NCI-H345 treated with DMSO at 0.1 percent for 48 hours (cell line): ENCODE measurements at regions not wholly inside any gene's neighbourhood (a gene's known extent, or its start where the extent isn't known, plus 50 kb on each side); places are given as distances from the start of the nearest gene placed in this dataset.

ENCODE experiments used
- DNase-seq: peaks from one replicate; lab custom pipeline; 2025; ENCODE audit not compliant: unreplicated experiment; lab: John Stamatoyannopoulos, UW

- no peak for DNase-seq
Observed at GRCh38 chr20:60354024-60354580, 395.9 kb downstream of the CDH26 start.

DNA sequence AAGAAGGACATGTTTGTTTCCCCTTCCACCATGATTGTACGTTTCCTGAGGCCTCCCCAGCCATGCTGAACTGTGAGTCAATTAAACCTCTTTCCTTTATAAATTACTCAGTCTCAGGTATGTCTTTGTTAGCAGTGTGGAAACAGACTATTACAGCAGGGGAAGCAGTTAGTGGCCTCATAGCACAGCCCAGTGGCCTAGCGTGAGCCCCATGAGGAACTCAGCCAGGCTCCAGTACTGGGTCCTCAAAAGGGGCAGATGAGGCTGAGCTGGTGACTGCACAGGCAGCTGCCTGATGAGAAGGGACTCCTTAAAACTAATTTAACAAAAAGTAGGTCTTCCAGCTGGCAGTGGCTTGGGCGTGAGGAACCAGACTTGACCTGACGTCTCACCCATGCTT, 399.9 kb downstream of the CDH26 start:
- DNase-seq: no peak

- DNase-seq: no peak
Observed at GRCh38 chr20:60359010-60359409, 400.8 kb downstream of the CDH26 start.

- DNase-seq: no peak
Observed at GRCh38 chr20:60361761-60362395, 403.7 kb downstream of the CDH26 start.

- no peak for DNase-seq
Observed at GRCh38 chr20:60362531-60362930, 404.3 kb downstream of the CDH26 start.

- DNase-seq: no peak
Observed at GRCh38 chr20:60363698-60364097, 405.5 kb downstream of the CDH26 start.

DNA sequence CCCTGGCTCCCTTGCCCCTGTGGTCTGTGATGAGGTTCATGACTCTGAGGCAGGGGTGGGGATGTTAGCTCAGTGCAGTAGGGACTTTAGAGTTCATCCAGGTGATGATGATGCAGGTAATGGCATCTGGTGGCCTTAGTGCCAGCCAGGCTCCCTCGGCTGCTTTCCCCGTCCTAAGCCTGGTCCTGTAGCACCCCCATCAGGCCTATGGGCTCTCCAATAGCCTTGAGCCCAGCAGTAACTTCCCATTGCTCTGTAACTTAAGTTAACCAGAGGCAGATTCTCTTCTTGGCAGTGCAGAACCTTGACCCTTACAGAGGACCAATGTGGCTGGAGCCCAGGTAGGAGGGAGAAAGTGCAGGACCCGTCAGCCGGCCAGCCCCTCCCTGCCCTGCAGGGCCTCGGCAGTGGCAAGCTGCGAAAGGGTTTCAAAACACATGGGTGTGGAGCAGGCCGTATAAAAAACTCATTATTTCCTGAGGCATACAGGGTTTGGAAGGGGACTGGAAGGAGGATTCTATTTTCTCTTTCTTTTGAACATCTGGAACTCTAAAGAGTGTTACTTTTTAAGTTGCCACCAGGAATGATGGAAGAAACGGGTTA, 406.9 kb downstream of the CDH26 start:
- no peak for DNase-seq

GRCh38 chr20:60365882-60366281, 407.7 kb downstream of the CDH26 start:
- no peak for DNase-seq

DNA sequence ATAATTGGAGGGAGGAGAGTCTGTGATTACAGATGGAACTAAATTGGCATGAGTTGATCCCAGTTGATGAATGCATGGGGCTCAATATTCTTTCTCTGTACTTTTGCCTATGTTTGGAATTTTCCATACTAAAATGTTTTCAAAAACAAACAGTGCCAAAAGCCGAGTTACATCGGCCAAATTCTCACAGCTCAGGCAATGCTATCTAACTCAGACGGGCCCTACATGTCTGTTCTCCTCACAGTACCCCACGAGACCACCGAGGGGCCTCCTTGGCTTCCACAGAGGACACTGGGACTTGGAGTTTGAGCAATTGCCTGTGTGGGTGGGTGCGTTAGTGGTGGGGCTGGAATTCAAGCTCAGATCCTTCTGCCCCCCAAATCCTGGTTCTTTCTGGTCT, 413.2 kb downstream of the CDH26 start:
- no peak for DNase-seq

DNA sequence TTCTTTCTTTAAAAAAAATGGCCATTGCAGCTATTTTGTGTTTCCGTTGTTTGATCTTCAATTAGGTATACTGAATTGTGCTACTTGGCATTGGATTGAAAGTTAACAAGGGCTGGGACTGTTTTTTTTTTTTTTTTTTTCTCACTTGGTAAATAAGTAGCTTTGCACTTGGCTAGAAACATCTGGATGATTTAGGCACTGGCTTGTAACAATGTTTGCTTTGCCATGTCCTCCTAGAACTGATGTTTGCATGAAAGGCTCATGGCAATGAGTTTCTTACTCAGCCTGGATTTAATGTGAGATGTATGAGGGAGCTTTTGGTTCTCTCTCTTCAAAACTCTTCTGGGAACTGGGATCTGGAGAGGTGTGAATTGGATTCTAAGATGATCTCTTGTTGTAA, 414.1 kb downstream of the CDH26 start:
- no peak for DNase-seq

DNA sequence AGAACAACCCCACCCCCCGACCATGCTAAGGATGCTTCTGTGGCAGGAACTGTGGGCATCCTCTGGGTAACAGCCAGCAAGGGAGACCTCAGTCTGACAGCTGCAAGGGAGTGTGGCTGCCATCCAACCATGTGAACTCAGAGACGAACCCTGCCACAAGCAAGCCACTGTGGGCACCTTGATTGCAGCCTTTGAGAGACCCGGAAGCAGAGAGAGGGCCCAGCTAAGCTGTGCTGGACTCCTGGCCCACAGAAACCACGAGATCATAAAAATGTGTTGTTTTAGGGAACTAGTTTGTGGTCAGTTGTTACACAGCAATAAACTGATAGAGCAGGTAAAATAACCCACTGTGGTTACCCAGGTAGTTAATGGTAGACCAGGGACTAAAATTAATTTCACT, 414.6 kb downstream of the CDH26 start:
- DNase-seq: no peak

DNA sequence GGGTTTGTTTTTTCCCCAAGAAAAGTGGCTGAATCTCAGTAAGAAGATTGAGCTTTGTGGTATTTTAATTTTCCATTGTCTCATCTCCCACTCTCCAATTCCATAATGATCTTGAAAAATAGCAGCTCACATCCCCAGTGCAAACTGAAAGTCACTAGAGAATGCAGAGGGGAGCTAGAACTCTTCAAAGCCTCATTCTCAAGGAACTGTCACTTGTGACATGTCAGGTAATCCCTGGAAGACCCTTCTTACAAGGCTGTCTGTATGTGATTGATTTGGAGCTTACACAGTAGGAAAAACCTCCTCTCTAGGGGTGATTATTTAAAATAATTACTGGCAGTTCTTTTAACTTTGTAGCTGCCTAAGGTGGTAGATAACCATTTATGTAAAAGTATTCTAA, 420.4 kb downstream of the CDH26 start:
- no peak for DNase-seq

DNA sequence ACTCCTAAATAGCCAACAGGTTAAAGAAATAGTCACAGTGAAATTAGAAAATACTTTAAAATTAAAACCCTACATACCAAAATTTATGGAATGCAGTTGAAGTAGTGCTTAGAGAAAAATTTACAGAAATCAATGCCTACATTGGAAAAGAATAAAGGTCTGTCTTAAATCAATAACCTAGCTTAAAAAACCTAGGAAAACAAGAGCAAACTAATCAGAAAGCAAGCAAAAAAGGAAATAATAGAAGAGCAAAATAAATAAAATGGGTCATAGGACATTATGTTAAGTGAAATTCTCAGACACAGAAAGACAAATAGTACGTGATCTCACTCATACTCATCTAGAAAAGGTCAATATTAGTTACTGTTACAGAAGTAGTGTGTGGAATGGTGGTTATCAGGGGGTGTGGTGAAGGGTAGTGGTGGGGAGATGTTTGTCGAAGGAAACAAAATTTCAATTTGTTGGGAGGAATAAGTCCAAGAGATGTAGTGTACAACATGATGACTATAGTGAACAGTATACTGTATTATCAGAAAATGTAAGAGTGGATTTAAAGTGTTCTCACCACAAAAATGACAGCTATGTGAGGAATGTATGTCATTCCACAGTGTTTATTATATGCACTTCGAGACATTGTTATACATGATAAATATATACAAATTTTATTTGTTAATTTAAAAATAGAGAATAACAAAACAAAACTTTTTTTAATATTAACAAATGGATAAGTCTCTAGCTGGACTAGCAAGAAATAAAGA, 423.6 kb downstream of the CDH26 start:
- DNase-seq: no peak

GRCh38 chr20:60389441-60389840, 431.2 kb downstream of the CDH26 start:
- no peak for DNase-seq

DNA sequence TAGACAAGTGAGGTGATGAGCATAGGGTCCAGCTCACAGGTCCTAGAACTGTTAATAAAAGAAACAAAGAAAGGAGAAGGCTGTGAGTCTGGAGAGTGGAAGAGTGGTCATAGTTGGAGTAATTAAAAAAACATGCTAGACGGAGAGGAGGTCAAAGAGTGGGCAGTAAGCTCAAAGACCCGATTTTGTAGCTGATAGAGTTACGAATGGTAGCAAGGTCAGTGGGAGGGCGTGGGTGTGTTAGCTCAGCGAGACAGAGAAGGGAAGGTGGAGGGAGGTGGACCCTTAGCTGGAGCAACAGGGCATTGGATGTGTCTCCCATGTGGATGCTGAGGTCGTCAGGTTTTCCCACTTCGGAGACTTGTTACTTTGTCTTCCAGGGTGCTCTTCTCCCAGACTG, 431.7 kb downstream of the CDH26 start:
- DNase-seq: no peak

GRCh38 chr20:60395991-60396390, 437.8 kb downstream of the CDH26 start:
- DNase-seq: no peak

- no peak for DNase-seq
Observed at GRCh38 chr20:60400567-60400966, 442.3 kb downstream of the CDH26 start.

DNA sequence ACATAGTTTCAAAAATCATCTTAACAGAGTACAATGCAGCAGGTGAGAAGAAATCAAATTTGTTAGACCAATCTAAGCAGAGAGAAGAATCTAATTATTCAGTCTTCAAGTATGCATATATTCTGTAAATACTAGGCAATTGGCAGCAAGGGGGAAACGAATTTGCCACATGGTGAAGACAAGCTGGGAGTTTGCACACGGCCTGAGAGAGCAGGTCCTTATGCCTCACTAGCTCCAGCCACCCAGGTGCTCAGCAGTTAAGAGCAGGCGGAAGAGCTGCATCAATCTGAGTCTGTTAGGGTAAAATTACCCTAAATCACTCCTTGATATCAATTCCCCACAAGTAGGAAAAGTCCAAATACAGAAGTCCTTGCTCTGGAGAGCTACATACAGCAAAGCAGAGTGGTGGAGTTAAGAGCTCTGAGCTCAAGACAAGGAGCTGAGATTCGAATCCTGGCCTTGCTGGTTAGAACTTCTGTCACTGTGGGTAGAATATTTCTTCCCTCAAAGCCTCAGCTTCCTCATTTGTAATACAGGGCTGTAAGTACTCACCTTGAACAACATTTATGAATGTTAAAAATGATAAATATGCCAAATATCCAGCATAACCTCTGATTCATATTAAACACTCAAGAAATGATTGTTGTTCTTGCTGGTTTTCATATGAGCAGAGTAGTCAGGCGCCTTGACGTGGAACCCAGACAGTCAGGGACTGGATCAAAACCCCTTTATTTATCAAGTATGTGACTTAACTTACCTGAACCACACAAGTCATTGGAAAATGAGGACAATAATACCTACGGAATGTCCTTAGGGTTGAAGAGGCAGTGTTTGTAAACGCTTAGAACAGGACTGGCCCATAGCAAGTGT, 444.2 kb downstream of the CDH26 start:
- no peak for DNase-seq

- no peak for DNase-seq
Observed at GRCh38 chr20:60403105-60403741, 445.0 kb downstream of the CDH26 start.

DNA sequence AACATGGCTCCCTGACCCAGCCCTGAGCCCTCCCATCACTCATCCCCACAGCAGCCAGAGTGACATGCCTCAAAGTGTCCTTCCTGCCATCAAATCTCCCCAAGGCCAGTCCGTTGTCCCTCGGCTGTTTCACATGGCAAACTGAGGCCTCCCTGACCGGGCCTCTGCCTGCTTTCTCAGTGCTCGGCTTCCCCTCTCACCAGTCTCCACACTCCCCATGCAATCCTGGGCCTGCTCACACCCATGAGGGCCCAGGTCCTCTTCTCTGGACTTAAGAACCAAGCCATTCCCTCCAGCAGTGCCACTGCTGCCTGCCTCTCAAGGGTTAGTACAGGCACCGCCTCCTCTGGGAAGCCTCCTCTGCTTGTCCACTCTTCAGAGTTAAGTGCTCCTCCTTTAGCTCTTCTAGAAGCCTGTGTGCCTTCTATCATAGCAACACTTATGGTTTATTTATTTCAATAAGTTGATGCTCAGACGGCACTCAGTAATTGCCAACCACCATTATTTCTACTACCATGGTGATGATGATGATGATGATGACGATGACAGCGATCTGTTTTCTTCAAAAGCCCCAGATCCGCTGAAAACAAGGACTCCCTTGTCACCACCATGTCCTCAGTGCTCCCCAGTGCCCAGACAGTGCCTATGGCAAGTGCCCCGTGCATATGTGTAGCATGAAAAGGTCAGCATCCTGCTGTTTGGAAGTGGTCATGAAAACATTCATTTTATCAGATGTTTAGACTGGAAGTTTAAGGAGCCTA, 449.0 kb downstream of the CDH26 start:
- no peak for DNase-seq
